Iris pigment epithelial cell (primary cell): ENCODE measurements at regions not wholly inside any gene's neighbourhood (a gene's known extent, or its start where the extent isn't known, plus 50 kb on each side); places are given as distances from the start of the nearest gene placed in this dataset.

ENCODE experiments used
- DNase-seq: peaks from one replicate; pipeline ENCODE4 v3.0.0-alpha.2; 2011; ENCODE audit warnings: low read depth

DNA sequence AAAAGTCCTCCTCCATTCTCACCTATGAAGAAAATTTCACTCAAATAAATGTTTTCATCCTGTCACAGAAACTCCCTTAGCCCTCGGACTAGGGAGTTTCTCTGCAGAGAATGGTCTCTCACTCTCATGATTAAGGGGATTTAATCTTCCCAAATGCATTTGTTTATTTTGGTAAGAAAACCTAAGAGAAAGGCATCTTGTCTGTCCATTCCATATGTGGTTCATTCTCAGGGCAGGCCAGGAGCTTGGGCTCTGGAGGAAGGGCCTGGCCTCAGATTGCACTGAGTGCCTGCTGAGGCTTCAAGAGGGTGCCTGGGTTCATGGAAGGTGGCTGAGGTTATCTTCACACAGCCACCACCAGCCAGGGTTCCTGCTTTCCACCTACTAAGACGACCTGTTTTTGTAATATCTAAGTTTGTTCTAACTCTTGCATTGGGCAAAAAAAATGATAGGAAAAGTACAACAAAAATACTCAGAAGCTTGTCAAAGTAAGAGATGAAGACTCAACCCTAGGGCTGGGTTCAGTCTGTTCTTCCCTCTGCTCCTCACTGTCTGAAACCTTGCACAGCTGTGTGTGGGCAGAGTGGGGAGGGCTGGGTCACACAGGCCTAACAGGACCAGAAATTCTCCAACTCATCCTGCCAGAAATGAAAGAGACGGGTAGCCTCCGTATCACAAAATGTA lies 186.7 kb downstream of the CXCL12 start:
- peak; percentile 44 for DNase-seq

DNA sequence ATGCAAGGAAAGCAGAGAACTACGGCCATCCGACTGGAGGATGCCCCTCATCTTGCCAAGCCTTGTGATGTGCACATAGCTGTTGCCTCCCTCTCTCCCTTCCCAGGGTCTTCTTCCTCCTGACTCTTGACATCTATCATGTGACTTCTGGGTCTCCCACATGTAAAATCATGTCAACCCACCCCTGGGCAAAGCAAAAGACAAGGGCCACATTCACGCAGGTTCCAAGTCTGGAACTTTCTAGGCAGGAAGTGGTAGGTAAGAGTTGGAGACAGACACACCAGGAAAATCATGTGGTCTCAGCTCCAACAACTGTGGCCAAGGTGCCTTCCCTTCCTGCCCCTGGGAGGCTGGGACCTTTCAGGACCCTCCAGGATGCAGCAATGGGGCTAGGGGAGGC lies 187.3 kb downstream of the CXCL12 start:
- DNase-seq: no peak

DNA sequence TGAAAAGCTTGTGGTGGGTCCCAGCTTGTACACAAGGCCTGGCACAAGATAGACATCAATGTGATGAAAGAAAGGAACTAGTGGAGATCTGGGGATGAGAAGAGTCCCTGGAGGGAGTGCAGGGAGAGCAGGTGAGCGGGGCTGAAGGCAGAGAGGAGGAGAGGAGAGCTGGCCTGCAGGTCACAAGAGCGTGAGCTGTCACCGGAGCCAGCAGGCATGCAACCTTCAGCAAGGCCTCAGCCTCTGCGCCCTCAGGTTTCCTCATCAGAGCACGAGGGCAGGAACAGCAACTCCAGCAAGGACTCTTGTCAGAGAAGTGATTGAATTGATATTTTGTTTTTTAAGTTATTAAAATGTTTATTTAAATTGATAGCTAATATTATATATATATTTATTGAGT lies 188.6 kb downstream of the CXCL12 start:
- no peak for DNase-seq

DNA sequence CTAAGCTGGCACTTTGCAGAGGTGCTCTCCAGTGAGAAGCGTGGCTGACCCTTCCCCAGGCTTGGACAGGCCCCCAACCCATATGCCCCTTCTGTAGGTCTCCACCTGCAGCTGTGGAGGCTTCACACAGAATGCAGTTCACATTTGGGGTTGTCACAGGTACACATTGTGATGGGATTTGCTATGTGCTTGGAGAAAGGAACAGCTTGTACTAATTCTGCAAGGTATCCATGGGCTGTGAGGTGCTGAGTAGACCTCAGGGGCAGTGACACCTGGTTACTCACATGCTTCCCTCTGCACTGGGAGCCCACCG lies 188.9 kb downstream of the CXCL12 start:
- DNase-seq: no peak

DNA sequence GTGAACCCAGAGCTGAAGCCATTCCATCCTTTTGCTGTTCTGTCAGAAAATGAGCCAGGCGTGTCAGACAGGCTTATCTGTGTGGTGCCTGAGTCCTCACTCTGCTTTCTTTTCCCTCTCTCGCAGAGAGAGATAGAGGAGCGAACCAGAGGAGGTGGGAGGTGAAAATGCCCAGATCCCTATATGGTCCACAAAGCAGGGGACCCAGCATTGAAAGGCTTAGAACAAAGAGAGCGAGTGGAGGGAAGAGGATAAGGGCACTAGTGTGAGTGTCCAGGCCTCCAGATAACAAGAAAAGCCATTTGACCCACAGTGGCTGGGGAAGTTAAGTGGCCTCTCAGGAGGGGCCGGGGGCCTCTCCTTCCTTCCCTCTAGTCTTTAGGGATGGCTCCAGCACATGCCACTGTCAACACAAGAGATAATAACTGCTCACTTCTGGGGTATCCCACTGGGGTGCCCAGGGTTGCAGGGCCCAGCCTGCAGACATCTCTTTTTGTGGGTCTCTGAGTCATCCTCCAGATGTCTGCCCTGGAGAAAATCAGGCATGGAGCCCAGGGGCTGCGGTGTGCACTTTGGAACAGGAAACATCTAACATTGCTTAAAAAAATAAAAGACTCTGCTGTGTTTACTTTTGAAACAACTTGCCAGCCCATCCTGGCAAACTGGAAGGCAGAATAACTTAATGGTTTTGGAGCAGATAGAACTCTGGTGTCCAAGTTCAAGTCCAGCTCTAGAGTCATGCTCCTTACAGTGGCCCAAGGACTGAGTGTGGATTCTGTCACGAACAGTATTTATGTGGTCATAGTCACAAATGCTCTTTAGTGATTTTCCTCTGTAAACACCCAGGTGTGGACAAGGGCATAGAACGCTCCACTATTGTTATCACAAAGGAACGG lies 189.5 kb downstream of the CXCL12 start:
- DNase-seq: peak; percentile 89

DNA sequence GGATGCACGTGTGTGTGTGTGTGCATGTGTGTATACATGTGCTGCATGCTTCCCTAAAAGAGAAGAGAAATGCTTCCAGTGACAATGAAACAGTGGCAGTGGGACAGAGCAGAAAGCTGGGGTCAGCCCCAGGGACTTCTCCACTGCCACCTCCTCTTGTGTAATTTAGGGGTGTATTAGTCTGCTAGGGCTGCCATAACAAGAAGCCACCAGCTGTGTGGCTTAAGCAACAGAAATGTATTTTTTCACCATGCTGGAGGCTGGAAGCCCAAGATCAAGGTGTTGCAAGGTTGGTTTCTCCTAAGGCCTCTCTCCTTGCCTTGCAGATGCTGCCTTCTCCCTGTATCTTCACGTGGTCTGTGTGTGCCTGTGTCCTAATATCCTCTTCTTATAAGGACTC lies 190.5 kb downstream of the CXCL12 start:
- no peak for DNase-seq

DNA sequence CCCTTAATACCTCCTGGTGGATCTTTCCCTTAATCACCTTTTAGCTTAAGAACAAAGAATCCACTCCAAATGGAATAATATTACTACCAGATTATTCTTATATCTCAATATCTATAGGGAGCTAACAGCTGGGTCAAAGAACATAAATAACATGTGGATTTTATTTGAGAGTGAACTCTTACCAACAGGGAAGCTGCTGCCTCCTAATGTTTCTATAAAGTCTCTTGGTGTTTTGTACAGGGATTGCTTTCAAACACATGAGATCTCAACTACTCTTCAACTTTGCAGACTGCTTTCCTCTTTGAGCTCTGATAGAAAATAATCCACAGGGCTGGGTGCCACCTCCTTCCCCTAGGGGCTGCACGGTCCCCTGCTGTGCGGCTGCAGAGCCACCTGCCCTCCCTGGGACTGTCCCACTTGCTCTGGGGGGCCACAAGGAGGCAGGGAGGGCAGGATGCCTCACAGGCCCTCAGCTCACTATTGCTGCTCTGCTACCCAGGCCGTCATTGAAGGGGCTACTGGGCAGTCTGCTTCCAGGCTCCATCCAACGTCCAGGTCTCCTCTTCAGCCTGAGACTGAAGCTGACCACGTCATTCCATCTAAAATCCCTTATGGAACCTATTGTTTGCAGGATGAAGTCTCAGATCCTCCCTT lies 191.2 kb downstream of the CXCL12 start:
- no peak for DNase-seq

DNA sequence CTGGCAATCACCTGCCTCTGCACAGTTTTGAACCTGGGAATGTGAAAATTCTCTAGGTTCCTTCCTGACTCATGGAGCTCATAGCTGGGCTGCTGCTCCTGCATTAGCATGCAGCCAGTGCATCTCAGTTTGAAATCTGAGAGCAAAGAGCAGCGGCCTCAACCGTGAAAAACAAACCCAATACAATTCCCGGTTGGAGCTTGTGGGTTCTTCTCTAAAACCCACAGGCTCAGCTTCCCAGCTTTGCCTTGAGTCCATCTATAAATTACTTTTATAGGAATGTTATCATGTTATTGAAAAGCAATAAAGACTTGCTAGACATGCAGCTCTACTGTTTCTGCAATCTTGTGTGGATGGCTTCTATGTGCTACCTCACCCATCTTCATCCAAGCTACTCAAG lies 191.7 kb downstream of the CXCL12 start:
- no peak for DNase-seq

DNA sequence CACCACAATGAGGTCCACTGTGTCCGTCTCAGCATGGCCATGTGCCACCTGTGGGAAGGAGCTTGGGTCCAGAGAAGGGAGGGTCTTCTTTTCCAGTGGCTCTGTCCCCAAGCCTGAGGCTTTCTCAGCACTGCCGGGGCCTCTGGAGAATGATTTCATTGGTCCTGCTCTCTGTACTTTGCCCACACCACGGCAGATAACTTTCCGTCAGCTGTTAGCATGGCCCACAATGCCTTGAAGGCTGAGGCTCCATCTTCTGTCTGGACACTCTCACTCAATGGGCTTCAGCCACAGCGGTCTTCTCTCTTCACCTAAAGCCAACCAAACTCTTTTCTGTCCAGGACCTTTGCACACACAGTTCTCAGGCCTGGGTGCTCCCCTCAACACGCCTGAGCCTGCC lies 192.5 kb downstream of the CXCL12 start:
- DNase-seq: no peak

DNA sequence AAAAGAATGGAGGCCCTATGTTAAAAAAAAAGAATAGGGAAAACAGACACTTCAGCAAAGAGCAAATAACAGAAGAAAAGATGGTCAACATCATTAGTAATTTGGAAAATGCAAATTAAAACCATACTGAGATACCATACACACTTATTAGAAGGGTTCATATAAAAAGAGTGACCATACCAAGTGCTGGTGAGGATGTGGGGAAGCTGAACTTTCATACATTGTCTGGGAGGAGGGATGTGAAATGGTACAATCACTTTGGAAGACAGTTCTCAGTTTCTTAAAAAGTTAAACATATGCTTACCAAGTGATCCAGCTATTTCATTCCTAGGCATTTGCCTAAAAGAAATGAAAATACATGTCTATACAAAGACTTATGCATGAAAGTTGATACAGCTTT lies 194.4 kb downstream of the CXCL12 start:
- DNase-seq: no peak

DNA sequence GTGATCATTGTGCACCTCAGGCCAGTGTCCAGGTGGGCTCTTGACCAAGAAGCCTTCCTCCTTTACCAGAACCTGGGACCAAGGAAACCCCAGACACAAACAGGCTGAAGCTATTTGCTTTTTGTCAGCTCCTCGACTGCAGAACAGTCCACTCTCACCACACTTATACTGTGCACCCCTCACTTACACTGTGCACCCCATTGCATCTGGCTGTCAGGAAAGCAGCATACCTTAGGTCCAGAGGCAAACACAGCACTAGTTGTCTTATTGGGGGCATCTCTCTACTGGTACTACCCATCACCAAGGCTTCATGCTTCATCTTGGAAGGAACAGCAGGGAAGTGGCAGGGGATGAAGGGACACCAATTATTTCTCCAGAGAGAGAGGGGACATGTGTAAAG lies 198.1 kb downstream of the CXCL12 start:
- DNase-seq: no peak

DNA sequence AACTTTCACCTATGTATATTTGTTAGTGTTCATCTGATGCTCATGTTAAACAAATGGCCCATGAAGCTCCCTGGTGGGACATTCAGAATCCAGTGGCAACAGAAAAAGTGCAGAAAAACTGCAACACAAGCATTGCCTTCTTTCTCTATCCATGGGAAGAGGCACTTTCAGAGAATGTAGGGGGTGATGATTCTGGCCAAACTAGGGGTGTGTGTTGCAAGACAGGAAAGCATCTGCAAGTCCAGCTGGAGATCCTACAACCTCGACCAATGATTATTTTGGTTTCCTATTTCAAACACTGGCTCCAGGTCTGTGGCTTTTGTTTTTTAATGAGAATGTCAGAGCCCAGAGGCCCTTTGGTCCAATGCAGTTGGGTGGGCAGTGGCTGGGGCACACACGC lies 198.7 kb downstream of the CXCL12 start:
- peak; percentile 13 for DNase-seq

DNA sequence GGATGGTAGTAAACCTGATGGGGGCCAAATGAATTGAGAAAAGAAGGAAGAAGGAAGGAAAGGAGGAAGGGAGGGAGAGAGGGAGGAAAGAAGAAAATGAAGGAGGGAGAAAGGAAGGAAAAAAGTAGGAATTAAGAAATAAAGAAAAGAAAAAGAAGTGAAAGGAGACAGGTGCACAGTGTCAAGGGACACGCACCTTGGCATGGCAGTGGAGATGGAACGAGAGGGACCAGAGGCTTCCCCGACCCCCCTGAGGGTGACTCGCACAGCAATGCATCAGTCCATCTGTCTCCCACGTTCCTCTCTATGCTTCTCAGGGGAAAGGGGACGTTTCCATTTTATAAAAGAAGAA lies 199.6 kb downstream of the CXCL12 start:
- no peak for DNase-seq

DNA sequence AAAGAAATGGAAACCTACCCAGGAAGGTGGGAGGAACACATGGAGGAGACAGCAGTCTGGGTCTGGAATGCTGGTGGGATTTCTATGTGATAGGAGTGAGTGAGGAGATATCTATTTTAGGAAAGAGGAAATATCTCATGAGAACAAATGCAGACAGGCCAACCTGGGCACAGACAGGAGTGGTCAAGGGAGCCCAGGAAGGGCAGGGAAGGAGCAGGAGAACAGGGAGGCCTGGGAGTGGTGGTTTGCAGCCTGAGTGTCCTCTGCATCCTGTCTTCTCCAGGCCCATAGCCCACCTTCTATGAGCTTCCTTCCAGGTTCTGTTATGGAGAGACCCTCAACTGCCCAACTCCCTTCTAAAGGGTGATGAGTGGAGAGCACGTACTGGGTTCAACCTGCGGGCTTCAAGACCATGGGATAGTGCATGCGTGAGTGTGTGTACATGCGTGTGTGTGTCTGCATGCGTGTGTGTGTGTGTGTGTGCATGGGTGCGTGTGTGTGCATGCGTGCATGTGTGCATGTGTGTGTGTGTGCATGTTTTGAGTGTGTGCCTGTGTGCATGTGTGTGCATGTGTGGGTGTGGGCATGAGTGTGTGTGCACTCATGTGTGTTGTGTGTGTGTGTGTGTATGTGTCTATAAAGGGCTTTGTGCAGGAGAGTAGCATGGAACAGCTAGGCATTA lies 200.1 kb downstream of the CXCL12 start:
- no peak for DNase-seq

DNA sequence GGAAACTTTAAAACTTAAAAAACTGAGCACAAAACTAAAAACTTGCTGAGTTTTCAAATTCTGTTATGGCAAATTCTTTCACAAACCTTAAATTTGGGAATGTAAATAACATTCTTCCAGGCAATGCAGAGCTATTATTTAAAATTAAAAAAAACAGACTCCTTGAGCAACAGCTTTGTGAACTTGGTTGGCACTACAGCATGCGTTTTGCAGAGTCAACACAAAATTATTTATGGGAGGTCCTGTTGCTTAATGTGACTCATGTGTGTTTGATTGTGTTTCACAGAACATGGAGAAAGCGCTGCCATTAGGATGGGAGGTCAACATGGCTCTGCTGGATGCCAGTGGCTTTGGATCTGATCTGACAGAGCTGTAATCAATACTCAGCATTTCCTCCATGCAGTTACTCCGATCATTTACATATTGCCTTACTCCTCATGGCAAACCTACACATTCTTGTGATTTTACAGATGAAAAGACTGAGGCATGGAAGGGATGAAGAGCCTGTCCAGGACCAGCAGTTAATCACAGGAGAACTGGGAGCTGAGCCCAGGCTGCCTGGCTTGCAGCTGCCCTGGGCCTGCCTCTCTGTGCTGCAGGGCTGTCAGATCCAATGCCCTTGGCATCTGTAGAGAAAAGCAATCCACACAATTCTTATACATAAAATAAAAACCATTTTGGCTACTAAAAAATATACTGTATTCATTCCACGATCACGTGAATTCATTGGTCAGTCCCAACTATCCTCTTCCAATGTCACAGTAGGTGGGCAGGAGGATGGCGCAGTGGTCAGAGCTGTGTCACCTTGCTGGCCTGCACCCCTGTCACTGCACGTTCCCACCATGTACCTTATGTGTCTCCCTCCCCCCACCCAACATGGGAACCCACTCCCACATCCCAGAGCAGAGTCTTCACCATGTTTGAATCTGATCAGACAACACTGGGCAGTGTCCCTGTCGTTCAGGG lies 200.9 kb downstream of the CXCL12 start:
- DNase-seq: no peak

DNA sequence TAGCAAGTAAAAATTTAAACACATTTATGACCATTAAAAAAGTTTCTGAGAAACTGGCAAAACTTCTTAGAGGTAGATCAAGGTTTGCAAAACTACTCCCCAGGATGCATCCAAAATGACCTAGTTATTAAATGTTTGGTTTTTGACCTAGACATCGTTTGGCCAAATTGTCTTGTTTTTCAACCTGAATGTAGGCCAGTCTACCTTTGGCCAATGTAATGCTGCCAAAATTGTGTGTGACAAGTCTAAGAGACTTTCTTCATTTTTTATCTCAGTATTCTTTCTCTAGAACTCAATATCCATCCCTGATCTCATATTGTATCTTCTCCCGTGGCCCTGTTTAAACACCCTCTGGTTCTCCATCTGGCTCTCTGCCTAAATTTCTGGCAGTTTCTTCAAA lies 202.0 kb downstream of the CXCL12 start:
- DNase-seq: no peak

DNA sequence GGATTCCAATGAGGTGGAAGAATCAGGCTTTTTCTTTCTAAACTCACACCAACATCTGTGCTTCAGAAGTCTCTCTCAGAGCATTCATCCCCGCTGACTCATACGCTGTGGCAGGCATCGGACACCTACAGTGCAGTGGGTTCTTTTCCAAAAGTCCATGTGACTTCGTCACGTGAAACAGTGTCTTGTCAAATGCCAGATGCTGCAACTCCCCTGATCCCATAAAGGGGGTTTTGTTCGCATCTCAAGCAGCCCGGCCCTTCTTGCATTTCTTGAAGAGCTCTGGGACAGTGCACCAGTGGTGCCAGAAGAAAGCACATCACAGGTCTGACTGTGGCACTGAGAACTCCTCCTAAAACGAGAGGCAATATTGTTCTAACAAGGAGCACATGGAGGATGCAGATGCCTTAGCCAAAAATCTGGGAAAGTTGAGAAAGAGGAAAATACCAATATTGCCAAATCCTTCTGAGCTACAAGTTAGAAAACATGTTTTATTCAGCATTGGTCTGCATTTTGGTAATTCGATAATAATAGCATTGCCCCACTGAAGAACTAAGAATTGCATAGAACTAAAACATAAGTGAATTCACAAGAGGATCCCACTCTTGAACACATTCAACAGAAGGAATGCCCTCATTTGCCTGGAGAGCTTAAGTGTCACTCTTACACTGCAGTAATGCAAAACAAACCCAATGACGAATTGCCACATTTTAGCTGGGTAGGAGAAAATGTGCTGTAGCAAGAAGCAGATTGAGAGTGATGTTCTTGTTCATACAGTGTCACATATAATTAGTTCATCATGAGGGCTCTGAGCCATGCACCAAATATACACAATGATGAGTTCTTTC lies 204.4 kb downstream of the CXCL12 start:
- peak; percentile 35 for DNase-seq

DNA sequence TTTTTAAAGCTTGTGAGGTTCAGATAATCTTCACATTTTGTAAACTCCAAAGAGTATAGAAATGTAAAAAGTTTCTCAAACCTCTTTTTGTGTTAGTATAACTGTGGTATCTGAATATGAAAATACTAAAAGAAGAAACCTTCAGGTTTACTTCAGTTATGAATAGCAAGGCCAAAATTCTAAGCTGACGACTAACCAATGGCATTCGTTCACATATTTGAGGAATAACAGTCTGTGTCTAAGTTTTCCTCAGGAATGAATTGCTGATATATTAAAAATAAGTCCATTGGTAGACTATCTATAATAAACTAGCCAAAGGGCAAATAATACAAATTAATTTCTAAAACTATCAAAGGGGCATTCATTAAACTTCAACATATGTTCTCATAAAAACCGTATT lies 206.0 kb downstream of the CXCL12 start:
- no peak for DNase-seq

DNA sequence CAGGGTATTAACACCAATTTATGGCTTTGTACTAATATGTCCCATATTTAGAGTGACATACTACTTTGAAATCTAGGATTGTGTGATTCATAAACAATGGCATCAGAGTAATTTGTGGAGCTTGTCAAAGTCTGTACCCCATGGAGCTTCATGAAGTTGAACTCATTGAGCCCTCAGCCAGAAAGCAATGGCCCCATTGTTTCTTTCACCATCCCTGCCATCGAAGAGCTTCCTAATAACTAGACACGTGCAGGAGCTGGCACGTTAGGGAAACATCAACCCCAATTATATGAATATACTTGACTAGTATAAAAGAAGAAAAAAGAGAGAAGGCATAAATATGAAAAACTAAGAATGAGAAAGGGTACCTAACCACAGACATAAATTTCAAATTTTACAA lies 206.6 kb downstream of the CXCL12 start:
- DNase-seq: no peak

DNA sequence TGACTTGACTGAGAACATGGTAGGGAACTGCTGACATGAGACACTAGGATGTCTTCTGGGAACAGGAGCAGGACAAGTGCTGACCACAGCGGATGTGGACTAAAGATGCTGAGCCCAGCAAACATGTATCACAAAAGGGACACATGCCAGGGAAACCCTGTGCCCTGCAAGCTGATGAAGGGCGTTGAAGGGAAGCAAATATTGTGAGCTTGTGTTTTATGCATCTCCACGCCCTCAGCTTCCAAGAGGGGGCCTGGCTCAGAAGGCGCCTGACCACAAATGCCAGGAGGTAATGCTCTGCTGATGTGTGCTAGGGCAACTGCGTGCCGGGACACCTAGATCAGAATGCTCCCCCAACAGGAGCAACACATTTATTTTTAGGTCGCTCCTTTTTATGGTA lies 207.3 kb downstream of the CXCL12 start:
- DNase-seq: no peak

DNA sequence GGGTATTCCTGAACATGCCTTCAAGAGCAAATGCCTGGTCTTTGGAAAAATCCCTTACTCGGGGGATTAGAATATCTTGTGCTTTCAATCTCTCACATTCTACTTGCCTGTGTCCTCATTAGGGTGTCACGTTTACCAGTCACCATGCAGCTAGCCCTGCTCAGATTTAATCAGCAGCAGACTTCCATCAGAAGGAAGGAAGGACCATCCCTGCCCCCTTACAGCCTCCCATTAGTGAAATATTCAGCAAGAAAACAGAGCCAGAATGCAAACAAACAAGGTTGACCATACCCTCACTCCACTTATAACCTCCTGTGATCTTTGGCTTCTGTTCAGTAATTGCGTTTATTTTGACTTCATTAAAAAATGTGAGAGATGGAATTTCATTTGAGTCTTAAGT lies 208.6 kb downstream of the CXCL12 start:
- no peak for DNase-seq
